HCT116 (cell line): ENCODE measurements at regions not wholly inside any gene's neighbourhood (a gene's known extent, or its start where the extent isn't known, plus 50 kb on each side); places are given as distances from the start of the nearest gene placed in this dataset.

Experiments used
- ATAC-seq: fragments of 200-7000 bp; cut with Tn5 transposase; 2 replicates; pipeline ENCODE4 v1.9.1; 2020; ENCODE audit warnings: mild to moderate bottlenecking, moderate library complexity
- BruUV-seq: library from RNA; stranded (reverse); fragments of 400-500 nt; replicated peaks from 2 replicates; lab custom pipeline; 2021; lab: Mats Ljungman, UMichigan
- CTCF ChIA-PET: fragments of 300-600 bp; sonication (Branson Sonifier 250); formaldehyde crosslinking; loops from one replicate; lab custom pipeline; 2021; ENCODE audit warnings: antibody characterized with exemption; lab: Charles Lee
- POLR2A ChIA-PET: fragments of 300-600, 350-600 bp; sonication (Branson Sonifier 250); formaldehyde crosslinking; loops from one replicate; lab custom pipeline; 2021; ENCODE audit warnings: antibody characterized with exemption; lab: Charles Lee
- RAD21 ChIA-PET, 2 experiments: fragments of 300-600 bp; sonication (Branson Sonifier 250); formaldehyde crosslinking; loops; one replicate each; lab custom pipeline; 2023; ENCODE audit warnings: low total read pairs in 2 of 2; ENCODE audit not compliant: uncharacterized antibody in 2 of 2, unreplicated experiment in 2 of 2, low non-redundant PET in 1 of 2; lab: Charles Lee
- DNase-seq: peaks from one replicate; pipeline ENCODE4 v3.0.0-alpha.2; 2010; ENCODE audit warnings: low read depth, low spot score
- H2AFZ ChIP-seq: fragments of 200-600 bp; shearing (Covaris generic), sonication (generic); 2 replicates; pipeline ENCODE4 v1.6.1; 2017; ENCODE audit warnings: low read depth, mixed run types, mixed read lengths, antibody characterized with exemption, low read length; ENCODE audit not compliant: poor library complexity, severe bottlenecking
- H3K27ac ChIP-seq: 2 replicates; pipeline ENCODE4 v1.5.1; 2012; ENCODE audit warnings: low read depth, low read length
- H3K27me3 ChIP-seq: fragments of 200-600 bp; sonication (generic); 2 replicates; pipeline ENCODE4 v1.6.1; 2016; ENCODE audit warnings: mixed run types, low read length, mixed read lengths; ENCODE audit not compliant: insufficient read depth
- H3K36me3 ChIP-seq, 2 experiments: fragments of 200-500 bp in 1 of 2; fragments of 200-600 bp in 1 of 2; sonication (Bioruptor generic) in 1 of 2; sonication (generic) in 1 of 2; 2 replicates each; pipeline versions ENCODE4 v1.5.1 to v1.6.1; 2014 to 2016; ENCODE audit warnings: low read length in 2 of 2, inconsistent platforms in 1 of 2, mixed read lengths in 1 of 2, mixed run types in 1 of 2; ENCODE audit not compliant: insufficient read depth in 2 of 2, control insufficient read depth in 1 of 2
- H3K4me1 ChIP-seq, 2 experiments: fragments of 200-600 bp in 1 of 2; sonication (generic) in 1 of 2; 2 replicates each; pipeline versions ENCODE4 v1.5.1 to v1.6.1; 2012 to 2017; ENCODE audit warnings: low read length in 2 of 2, inconsistent platforms in 1 of 2, mild to moderate bottlenecking in 1 of 2, mixed read lengths in 1 of 2, mixed run types in 1 of 2, moderate library complexity in 1 of 2; ENCODE audit not compliant: insufficient read depth in 2 of 2, control insufficient read depth in 1 of 2
- H3K4me2 ChIP-seq: fragments of 200-600 bp; sonication (generic); 2 replicates; pipeline ENCODE4 v1.6.1; 2017; ENCODE audit warnings: mixed run types, low read length, mixed read lengths
- H3K4me3 ChIP-seq, 2 experiments: fragments of 200-600 bp in 1 of 2; sonication (generic) in 1 of 2; replicated peaks in 1 of 2; 2 replicates each; pipeline ENCODE4 v1.5.1; 2011 to 2016; ENCODE audit warnings: low read length in 2 of 2, control low read depth in 1 of 2, low read depth in 1 of 2, mild to moderate bottlenecking in 1 of 2, mixed read lengths in 1 of 2, mixed run types in 1 of 2
- H3K79me2 ChIP-seq: fragments of 200-600 bp; sonication (generic); 2 replicates; pipeline ENCODE4 v1.6.1; 2017; ENCODE audit warnings: mild to moderate bottlenecking, mixed run types, low read length, moderate library complexity, mixed read lengths; ENCODE audit not compliant: insufficient read depth
- H3K9ac ChIP-seq: fragments of 200-600 bp; sonication (generic); 2 replicates; pipeline ENCODE4 v1.6.1; 2016; ENCODE audit warnings: low read length, mixed read lengths
- H3K9me2 ChIP-seq: fragments of 200-600 bp; sonication (generic), shearing (Covaris generic); 2 replicates; pipeline ENCODE4 v1.6.1; 2017; ENCODE audit warnings: mixed run types, mild to moderate bottlenecking, moderate library complexity; ENCODE audit not compliant: insufficient read depth
- H3K9me3 ChIP-seq, 2 experiments: fragments of 200-500 bp in 1 of 2; fragments of 200-600 bp in 1 of 2; sonication (Bioruptor generic) in 1 of 2; sonication (generic) in 1 of 2; 2 replicates each; pipeline ENCODE4 v1.6.1; 2014 to 2017; ENCODE audit warnings: low read length in 2 of 2, mixed read lengths in 2 of 2, inconsistent platforms in 1 of 2, low read depth in 1 of 2, mild to moderate bottlenecking in 1 of 2, mixed run types in 1 of 2, moderate library complexity in 1 of 2; ENCODE audit not compliant: control insufficient read depth in 1 of 2, insufficient read depth in 1 of 2
- H4K20me1 ChIP-seq: fragments of 200-600 bp; sonication (generic), shearing (Covaris generic); 2 replicates; pipeline ENCODE4 v1.6.1; 2017; ENCODE audit warnings: mixed run types, mild to moderate bottlenecking, moderate library complexity; ENCODE audit not compliant: insufficient read depth
- EGR1 ChIP-seq: IDR thresholded peaks from 2 replicates; pipeline ENCODE4 v1.6.1; 2012; ENCODE audit warnings: low read depth
- EZH2phosphoT487 ChIP-seq: fragments of 200-600 bp; IDR thresholded peaks from 2 replicates; pipeline ENCODE4 v1.6.1; 2018; ENCODE audit warnings: antibody characterized with exemption, borderline replicate concordance
- POLR2AphosphoS5 ChIP-seq: IDR thresholded peaks from 2 replicates; pipeline ENCODE4 v1.6.1; 2011; ENCODE audit warnings: mild to moderate bottlenecking, low read depth, low read length, moderate library complexity
- SRF ChIP-seq: IDR thresholded peaks from 2 replicates; pipeline ENCODE4 v1.6.1; 2012; ENCODE audit warnings: low read depth
- intact Hi-C: fragments of 100-400 bp; cut with micrococcal nuclease; formaldehyde crosslinking; loops from 2 replicates; pipeline ENCODE4 v1.10.0; 2022
- TF ChIP-seq, protein P1 (sequence below): IDR thresholded peaks from 2 replicates; pipeline ENCODE4 v1.6.1; 2011; ENCODE audit warnings: mild to moderate bottlenecking, low read length, moderate library complexity; ENCODE audit not compliant: insufficient replicate concordance; ENCODE audit errors: extremely low read depth
- TF ChIP-seq, protein P2 (sequence below): IDR thresholded peaks from 2 replicates; pipeline ENCODE4 v1.6.1; 2012

DNA sequence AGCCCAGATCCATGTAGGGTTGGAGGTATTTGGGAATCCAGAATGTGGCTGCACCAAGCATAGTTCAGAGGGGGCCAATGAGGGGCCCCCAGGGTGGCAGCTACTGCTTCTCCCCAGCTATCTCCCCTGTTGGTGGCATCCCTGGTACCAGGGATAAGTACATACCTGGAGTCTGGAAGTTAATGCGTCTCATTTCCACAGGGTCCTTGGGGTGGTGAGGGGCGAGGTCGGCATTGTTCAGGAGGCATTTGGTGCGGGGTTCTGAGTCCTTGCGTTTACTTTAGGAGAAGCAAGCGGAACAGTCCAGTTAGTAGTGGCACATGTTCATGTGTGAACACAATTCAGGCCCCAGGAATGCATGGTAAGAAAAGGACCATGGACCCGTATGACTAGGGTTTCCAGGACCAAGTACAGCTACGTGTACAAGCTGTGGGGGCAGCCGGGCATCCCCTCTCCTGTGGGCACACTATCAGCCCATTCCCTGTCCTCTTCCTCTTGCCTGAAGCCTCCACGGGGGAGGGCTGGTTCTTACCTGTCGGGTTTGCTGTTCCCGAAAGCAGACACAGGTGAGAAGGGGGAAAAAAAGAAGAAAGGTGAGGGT is 122.3 kb downstream of the PTPRS start (continued):
- TF ChIP-seq, protein P1, sequence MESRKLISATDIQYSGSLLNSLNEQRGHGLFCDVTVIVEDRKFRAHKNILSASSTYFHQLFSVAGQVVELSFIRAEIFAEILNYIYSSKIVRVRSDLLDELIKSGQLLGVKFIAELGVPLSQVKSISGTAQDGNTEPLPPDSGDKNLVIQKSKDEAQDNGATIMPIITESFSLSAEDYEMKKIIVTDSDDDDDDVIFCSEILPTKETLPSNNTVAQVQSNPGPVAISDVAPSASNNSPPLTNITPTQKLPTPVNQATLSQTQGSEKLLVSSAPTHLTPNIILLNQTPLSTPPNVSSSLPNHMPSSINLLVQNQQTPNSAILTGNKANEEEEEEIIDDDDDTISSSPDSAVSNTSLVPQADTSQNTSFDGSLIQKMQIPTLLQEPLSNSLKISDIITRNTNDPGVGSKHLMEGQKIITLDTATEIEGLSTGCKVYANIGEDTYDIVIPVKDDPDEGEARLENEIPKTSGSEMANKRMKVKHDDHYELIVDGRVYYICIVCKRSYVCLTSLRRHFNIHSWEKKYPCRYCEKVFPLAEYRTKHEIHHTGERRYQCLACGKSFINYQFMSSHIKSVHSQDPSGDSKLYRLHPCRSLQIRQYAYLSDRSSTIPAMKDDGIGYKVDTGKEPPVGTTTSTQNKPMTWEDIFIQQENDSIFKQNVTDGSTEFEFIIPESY = no peak
- TF ChIP-seq, protein P2, sequence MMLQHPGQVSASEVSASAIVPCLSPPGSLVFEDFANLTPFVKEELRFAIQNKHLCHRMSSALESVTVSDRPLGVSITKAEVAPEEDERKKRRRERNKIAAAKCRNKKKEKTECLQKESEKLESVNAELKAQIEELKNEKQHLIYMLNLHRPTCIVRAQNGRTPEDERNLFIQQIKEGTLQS = no peak
- TF ChIP-seq EZH2phosphoT487 = no peak
- no peak for TF ChIP-seq POLR2AphosphoS5
- no peak for TF ChIP-seq EGR1
- TF ChIP-seq, all 23 proteins: peak for 0

DNA sequence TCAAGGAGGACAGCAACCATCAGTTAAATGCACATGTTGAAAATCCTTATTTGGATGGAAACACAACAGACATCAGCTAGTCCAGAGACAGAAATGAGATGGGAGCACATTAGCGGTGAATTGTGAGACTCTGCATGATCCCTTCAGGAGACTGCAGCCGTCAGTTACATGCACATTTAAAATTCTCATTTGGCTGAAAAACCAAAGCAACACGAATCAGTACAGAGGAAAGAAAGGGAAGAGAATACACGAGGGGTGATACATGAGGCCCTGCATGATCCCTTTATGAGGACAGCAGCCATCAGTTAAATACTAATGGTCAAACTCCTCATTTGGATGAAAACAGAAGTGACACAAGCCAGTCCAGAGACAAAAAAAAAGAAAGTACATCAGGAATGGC is 123.4 kb downstream of the PTPRS start:
- CTCF ChIA-PET = interaction anchor here (1.1 kb wide), 1 partner anchor 10 kb away, joined by 4 read pairs; no protein-coding TSS in a partner anchor
- no TSS peak for BruUV-seq
- Histone ChIP-seq H3K4me1 (no peaks in the 10 kb centered on the region), H2AFZ (no peak overlapping the region), H3K79me2 (no peaks in the 10 kb centered on the region), H3K36me3 (peaks cover 26 to 34% of the 10 kb centered on the region in 2 experiments; a peak in 3 of 4 replicates), H3K4me3 (no peak overlapping the region), H3K27ac (no peak overlapping the region), H4K20me1 (no peaks in the 10 kb centered on the region), H3K9me2 (no peaks in the 10 kb centered on the region), H3K4me2 (no peak overlapping the region), H3K27me3 (no peaks in the 10 kb centered on the region), H3K9me3 (no peaks in the 10 kb centered on the region), H3K9ac (no peak overlapping the region)
- no peak for ATAC-seq
- POLR2A ChIA-PET = no interaction called here
- DNase-seq = no peak
- intact Hi-C loops = no loop called here
- TF ChIP-seq SRF = no peak
- TF ChIP-seq, protein P1 = no peak
- RAD21 ChIA-PET = no interaction called here
